ENCODE measurements at regions not wholly inside any gene's neighbourhood (a gene's known extent, or its start where the extent isn't known, plus 50 kb on each side); places are given as distances from the start of the nearest gene placed in this dataset.

GRCh38 chr13:70297189-70297616, 189.0 kb upstream of the KLHL1 start:
- no peaks in the 10 kb centered on the region for H3K27me3 ChIP-seq (ENCODE audit: low read depth)
- H3K9me3 ChIP-seq (replicated peaks) = peaks cover 33% of the 10 kb centered on the region
- intact Hi-C loops (cut with micrococcal nuclease) = no loop called here
- no peak for TF ChIP-seq CTCF (IDR thresholded peaks at IDR 0.05; ENCODE audit: borderline replicate concordance)
- no peak for DNase-seq
- H3K4me3 ChIP-seq = no peak overlapping the region
- H3K27ac ChIP-seq (replicated peaks) = no peak overlapping the region
- no peaks in the 10 kb centered on the region for H3K36me3 ChIP-seq
- H3K4me1 ChIP-seq = no peaks in the 10 kb centered on the region

- intact Hi-C loops (cut with micrococcal nuclease) = no loop called here
- DNase-seq = no peak
These were observed 176.1 kb upstream of the KLHL1 start for GRCh38 chr13:70284371-70284770.

GRCh38 chr13:70275841-70276240, 167.6 kb upstream of the KLHL1 start:
- Histone ChIP-seq H3K9me3 (replicated peaks) (no peaks in the 10 kb centered on the region), H3K27me3 (ENCODE audit: low read depth) (no peaks in the 10 kb centered on the region), H3K4me3 (no peak overlapping the region), H3K36me3 (no peaks in the 10 kb centered on the region), H3K4me1 (no peaks in the 10 kb centered on the region), H3K27ac (replicated peaks) (no peak overlapping the region)
- TF ChIP-seq CTCF (IDR thresholded peaks at IDR 0.05; ENCODE audit: borderline replicate concordance) = no peak
- DNase-seq = no peak
- intact Hi-C loops (cut with micrococcal nuclease) = no loop called here

More at GRCh38 chr13:70284371-70284770, 176.1 kb upstream of the KLHL1 start:
- no peak for TF ChIP-seq CTCF (IDR thresholded peaks at IDR 0.05; ENCODE audit: borderline replicate concordance)
- no peak overlapping the region for H3K4me3 ChIP-seq
- no peak overlapping the region for H3K27ac ChIP-seq (replicated peaks)
- H3K36me3 ChIP-seq = no peaks in the 10 kb centered on the region
- peaks cover 4% of the 10 kb centered on the region for H3K9me3 ChIP-seq (replicated peaks)
- no peaks in the 10 kb centered on the region for H3K4me1 ChIP-seq
- no peaks in the 10 kb centered on the region for H3K27me3 ChIP-seq (ENCODE audit: low read depth)

GRCh38 chr13:70255406-70255991, 147.2 kb upstream of the KLHL1 start:
- Histone ChIP-seq H3K27me3 (ENCODE audit: low read depth) (no peaks in the 10 kb centered on the region), H3K27ac (replicated peaks) (no peak overlapping the region), H3K36me3 (no peaks in the 10 kb centered on the region), H3K4me1 (no peaks in the 10 kb centered on the region), H3K9me3 (replicated peaks) (no peaks in the 10 kb centered on the region), H3K4me3 (no peak overlapping the region)
- intact Hi-C loops (cut with micrococcal nuclease) = no loop called here
- no peak for TF ChIP-seq CTCF (IDR thresholded peaks at IDR 0.05; ENCODE audit: borderline replicate concordance)
- DNase-seq = no peak

- no peak for TF ChIP-seq CTCF (IDR thresholded peaks at IDR 0.05; ENCODE audit: borderline replicate concordance)
- no peak overlapping the region for H3K4me3 ChIP-seq
- no peak for DNase-seq
- no peaks in the 10 kb centered on the region for H3K36me3 ChIP-seq
- H3K9me3 ChIP-seq (replicated peaks) = peaks cover 5% of the 10 kb centered on the region
- H3K27ac ChIP-seq (replicated peaks) = no peak overlapping the region
- H3K27me3 ChIP-seq (ENCODE audit: low read depth) = no peaks in the 10 kb centered on the region
- intact Hi-C loops (cut with micrococcal nuclease) = no loop called here
- no peaks in the 10 kb centered on the region for H3K4me1 ChIP-seq
These were observed 145.6 kb upstream of the KLHL1 start for GRCh38 chr13:70253834-70254233.

Measured in left ventricle myocardium inferior (tissue), 1 donor.